Erythroblast (primary cell): ENCODE measurements at regions not wholly inside any gene's neighbourhood (a gene's known extent, or its start where the extent isn't known, plus 50 kb on each side); places are given as distances from the start of the nearest gene placed in this dataset.

Source experiments
- DNase-seq, 2 experiments: peaks; one replicate each; lab custom pipeline; 2025; lab: John Stamatoyannopoulos, UW
- GATA1 ChIP-seq: IDR thresholded peaks from 2 replicates; pipeline ENCODE4 v1.6.1; 2011; ENCODE audit warnings: low read depth, mild to moderate bottlenecking, control low read depth, low read length, moderate library complexity
- POLR2A ChIP-seq: IDR thresholded peaks from 2 replicates; pipeline ENCODE4 v1.6.1; 2011; ENCODE audit warnings: mild to moderate bottlenecking, low read length

GRCh38 chr14:94867946-94868771, 98.2 kb upstream of the GSC start:
- TF ChIP-seq GATA1 = no peak
- no peak for DNase-seq

DNA sequence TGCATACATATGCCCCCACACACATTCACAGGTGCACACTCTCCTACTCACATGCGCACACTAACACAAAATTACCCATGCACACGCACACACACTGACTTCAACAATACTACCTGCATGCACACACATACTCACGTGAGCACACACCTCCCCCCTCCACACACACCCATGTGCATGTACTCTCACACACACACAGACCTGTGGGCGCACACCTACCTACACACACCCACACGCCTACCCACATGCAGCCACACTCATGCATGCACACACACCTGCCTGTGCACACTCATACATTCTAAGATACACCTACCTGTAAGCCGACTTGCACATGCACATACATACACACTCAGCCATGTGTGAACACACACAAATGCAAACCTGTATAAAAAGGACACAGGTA, 97.3 kb upstream of the GSC start:
- no peak for DNase-seq
- TF ChIP-seq GATA1 = no peak
- no peak for TF ChIP-seq POLR2A

GRCh38 chr14:94864387-94865195, 94.7 kb upstream of the GSC start:
- DNase-seq = no peak
- TF ChIP-seq GATA1 (no peak), POLR2A (no peak)

GRCh38 chr14:94863366-94863765, 93.5 kb upstream of the GSC start:
- DNase-seq = no peak
- TF ChIP-seq POLR2A (no peak), GATA1 (no peak)

- TF ChIP-seq GATA1 (no peak), POLR2A (no peak)
- DNase-seq = no peak
Measured at GRCh38 chr14:94857950-94858349, 88.0 kb upstream of the GSC start.

GRCh38 chr14:94853920-94854319, 84.0 kb upstream of the GSC start:
- no peak for DNase-seq
- TF ChIP-seq GATA1 = no peak
- no peak for TF ChIP-seq POLR2A

DNA sequence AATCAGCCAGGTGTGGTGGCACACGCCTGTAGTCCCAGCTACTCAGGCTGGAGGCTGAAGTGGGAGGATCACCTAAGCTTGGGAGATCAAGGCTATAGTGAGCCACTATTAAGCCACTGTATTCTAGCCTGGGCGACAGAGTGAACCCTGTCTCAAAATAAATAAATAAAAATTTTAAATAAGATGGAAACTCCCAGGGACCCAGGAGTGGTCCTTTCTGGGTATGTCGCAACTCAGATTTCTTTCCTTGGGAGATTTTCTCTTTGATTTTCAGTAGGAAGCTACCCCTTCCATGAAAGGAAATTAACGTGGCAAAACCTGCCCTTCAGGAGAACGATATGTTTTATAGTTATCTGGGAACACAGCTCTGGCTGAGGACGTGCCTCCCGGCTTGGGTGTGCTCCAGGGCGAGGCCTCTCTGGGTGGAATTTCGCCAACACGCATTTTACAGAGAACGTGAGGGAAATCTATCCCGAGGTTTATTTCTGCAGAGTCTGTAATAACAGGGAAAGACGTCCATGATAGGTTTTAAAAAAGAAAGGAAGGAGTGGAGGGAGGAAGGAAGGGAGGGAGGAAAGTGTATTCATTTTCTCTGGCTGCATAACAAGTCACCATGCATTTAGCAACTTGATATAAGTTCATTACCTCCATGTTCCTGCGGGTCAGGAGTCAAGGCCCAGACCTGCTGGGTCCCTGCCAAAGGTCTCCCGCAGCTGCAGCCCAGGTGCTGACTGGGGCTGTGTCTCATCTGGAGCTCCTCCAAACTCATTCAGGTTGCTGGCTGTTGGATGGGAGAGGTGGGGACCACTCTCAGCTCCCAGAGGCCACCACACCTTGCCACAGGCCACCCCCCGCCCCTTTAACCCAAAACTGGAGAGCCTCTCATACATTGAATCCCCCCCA, 80.6 kb upstream of the GSC start:
- no peak for DNase-seq
- TF ChIP-seq GATA1 (no peak), POLR2A (no peak)

DNA sequence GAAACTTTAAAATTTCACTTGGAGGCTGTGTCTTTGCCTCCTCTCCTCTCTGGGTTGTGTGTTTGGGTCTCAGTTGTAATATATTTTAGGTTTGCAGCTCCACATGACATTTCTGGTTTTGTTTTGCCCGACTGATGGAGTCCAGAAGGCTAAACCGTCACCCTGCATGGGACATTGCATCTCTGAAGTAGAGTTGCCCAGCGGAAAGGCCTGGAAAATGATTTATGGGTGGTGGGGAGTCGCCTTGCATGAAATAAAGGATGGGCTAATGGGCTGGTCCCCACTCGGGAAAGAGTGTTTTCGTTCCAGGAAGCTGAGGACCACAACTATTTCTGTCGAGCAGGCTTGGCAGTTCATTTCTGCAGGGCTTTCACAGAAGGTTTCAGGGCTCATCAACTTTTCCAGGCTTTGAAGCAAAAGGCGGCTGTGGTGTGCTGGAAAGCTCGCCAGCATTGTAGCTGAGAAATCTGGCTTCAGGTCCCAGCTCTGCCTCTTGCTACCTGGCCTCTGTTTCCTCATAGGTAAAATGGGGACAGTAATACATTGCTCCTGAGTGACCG, 74.8 kb upstream of the GSC start:
- TF ChIP-seq GATA1 (no peak), POLR2A (no peak)
- no peak for DNase-seq

DNA sequence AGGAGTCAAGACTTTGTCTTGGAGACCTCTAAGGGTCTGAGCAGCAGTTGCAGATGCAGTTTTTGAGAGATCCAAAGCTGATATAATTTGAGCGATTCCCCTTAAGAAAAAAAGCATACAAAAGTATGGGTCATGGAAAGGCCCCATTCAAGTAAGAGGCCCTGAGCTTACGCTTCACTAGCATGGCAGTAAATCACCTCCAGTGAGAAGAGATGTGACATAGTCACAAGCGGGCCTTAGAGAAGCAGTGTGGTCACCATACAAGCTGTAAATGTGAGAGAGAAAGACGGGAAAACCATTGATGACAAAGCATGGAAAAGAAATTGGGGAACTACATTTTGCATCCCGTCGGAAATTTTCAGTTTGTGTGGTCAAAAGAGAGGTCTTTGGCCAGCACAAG, 70.6 kb upstream of the GSC start:
- no peak for DNase-seq
- no peak for TF ChIP-seq GATA1
- TF ChIP-seq POLR2A = no peak

GRCh38 chr14:94839348-94839747, 69.4 kb upstream of the GSC start:
- DNase-seq = no peak

DNA sequence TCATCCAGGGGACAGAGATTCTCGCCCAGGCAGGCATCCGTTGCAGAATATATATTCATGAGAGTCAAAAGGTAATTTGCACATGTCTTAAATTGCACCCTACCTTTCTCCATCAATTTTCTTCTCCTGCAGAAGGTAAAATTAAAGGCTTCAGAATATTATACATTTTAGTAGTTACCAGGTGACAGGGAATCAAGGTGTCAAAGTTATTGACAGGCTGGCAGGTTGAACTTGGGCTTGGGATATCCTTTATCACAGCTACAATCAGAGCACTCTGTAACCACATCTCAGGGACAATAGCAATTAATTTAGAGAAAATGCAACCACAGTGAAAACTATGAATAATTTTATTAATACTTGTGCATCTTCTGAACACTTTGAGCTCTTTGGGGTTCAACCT, 66.9 kb upstream of the GSC start:
- no peak for TF ChIP-seq GATA1
- no peak for DNase-seq

More at GRCh38 chr14:94839348-94839747, 69.4 kb upstream of the GSC start:
- TF ChIP-seq GATA1 = no peak
- no peak for TF ChIP-seq POLR2A

- no peak for DNase-seq
- TF ChIP-seq POLR2A = no peak
- TF ChIP-seq GATA1 = no peak
Measured at GRCh38 chr14:94833633-94834032, 63.7 kb upstream of the GSC start.

GRCh38 chr14:94831085-94831484, 61.2 kb upstream of the GSC start:
- TF ChIP-seq GATA1 (no peak), POLR2A (no peak)
- DNase-seq = no peak
